Breast epithelium (tissue), 3 donors: ENCODE measurements at regions not wholly inside any gene's neighbourhood (a gene's known extent, or its start where the extent isn't known, plus 50 kb on each side); places are given as distances from the start of the nearest gene placed in this dataset.

Experiments used
- POLR2A ChIP-seq: fragments of 450-650 bp; IDR thresholded peaks from one replicate; pipeline ENCODE4 v1.6.1; 2016; ENCODE audit warnings: antibody characterized with exemption, mild to moderate bottlenecking, moderate library complexity
- POLR2AphosphoS5 ChIP-seq, 3 donors: sonication (generic); formaldehyde crosslinking; IDR thresholded peaks; one replicate each; pipeline ENCODE4 v1.6.1; 2017; ENCODE audit warnings: antibody characterized with exemption in 3 of 3
- TF ChIP-seq, protein P1 (sequence below), 3 donors: fragments of 450-650 bp; IDR thresholded peaks; one replicate each; pipeline ENCODE4 v1.5.1; 2016 to 2017; ENCODE audit warnings: antibody characterized with exemption in 3 of 3, mild to moderate bottlenecking in 3 of 3, moderate library complexity in 3 of 3

DNA sequence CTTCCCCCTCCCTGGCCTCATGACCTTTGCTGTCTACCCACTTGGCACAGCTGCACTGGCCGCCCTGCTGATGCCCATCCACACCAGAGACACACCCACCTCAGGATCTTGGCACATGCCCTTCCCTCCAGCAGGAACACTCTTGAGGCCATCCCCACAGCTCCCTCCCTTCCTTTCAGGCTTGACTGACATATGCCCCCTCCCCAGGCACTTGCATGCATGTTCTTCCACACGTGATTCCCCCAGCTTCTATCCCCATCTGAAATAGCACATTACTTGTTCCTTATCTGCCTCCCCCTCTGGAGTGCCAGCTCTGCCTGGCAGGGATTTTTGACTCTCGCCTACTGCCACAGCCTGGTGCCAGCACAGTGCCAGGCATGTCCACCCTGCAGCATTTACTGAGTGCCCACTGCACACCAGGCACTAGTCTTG lies 98.5 kb upstream of the SLC25A33 start:
- TF ChIP-seq, protein P1, sequence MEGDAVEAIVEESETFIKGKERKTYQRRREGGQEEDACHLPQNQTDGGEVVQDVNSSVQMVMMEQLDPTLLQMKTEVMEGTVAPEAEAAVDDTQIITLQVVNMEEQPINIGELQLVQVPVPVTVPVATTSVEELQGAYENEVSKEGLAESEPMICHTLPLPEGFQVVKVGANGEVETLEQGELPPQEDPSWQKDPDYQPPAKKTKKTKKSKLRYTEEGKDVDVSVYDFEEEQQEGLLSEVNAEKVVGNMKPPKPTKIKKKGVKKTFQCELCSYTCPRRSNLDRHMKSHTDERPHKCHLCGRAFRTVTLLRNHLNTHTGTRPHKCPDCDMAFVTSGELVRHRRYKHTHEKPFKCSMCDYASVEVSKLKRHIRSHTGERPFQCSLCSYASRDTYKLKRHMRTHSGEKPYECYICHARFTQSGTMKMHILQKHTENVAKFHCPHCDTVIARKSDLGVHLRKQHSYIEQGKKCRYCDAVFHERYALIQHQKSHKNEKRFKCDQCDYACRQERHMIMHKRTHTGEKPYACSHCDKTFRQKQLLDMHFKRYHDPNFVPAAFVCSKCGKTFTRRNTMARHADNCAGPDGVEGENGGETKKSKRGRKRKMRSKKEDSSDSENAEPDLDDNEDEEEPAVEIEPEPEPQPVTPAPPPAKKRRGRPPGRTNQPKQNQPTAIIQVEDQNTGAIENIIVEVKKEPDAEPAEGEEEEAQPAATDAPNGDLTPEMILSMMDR (IDR thresholded peaks at IDR 0.05) = no peak
- no peak for TF ChIP-seq POLR2A
- TF ChIP-seq POLR2AphosphoS5 (IDR thresholded peaks at IDR 0.05) = no peak
